ENCODE measurements at regions not wholly inside any gene's neighbourhood (a gene's known extent, or its start where the extent isn't known, plus 50 kb on each side); places are given as distances from the start of the nearest gene placed in this dataset.

- TF ChIP-seq CTCF (IDR thresholded peaks at IDR 0.05) (no peak), POLR2AphosphoS5 (IDR thresholded peaks at IDR 0.05) (no peak), POLR2A (IDR thresholded peaks at IDR 0.05) (no peak)
Observed at GRCh38 chr7:20510573-20510900, 104.9 kb upstream of the ABCB5 start.
